HCT116 (cell line): ENCODE measurements at regions not wholly inside any gene's neighbourhood (a gene's known extent, or its start where the extent isn't known, plus 50 kb on each side); places are given as distances from the start of the nearest gene placed in this dataset.

ENCODE experiments used
- ATAC-seq: fragments of 200-7000 bp; cut with Tn5 transposase; 2 replicates; pipeline ENCODE4 v1.9.1; 2020; ENCODE audit warnings: mild to moderate bottlenecking, moderate library complexity
- BruUV-seq: library from RNA; stranded (reverse); fragments of 400-500 nt; replicated peaks from 2 replicates; lab custom pipeline; 2021; lab: Mats Ljungman, UMichigan
- CTCF ChIA-PET: fragments of 300-600 bp; sonication (Branson Sonifier 250); formaldehyde crosslinking; loops from one replicate; lab custom pipeline; 2021; ENCODE audit warnings: antibody characterized with exemption; lab: Charles Lee
- POLR2A ChIA-PET: fragments of 300-600, 350-600 bp; sonication (Branson Sonifier 250); formaldehyde crosslinking; loops from one replicate; lab custom pipeline; 2021; ENCODE audit warnings: antibody characterized with exemption; lab: Charles Lee
- RAD21 ChIA-PET, 2 experiments: fragments of 300-600 bp; sonication (Branson Sonifier 250); formaldehyde crosslinking; loops; one replicate each; lab custom pipeline; 2023; ENCODE audit warnings: low total read pairs in 2 of 2; ENCODE audit not compliant: uncharacterized antibody in 2 of 2, unreplicated experiment in 2 of 2, low non-redundant PET in 1 of 2; lab: Charles Lee
- DNase-seq: peaks from one replicate; pipeline ENCODE4 v3.0.0-alpha.2; 2010; ENCODE audit warnings: low read depth, low spot score
- H2AFZ ChIP-seq: fragments of 200-600 bp; shearing (Covaris generic), sonication (generic); 2 replicates; pipeline ENCODE4 v1.6.1; 2017; ENCODE audit warnings: low read depth, mixed run types, mixed read lengths, antibody characterized with exemption, low read length; ENCODE audit not compliant: poor library complexity, severe bottlenecking
- H3K27ac ChIP-seq: 2 replicates; pipeline ENCODE4 v1.5.1; 2012; ENCODE audit warnings: low read depth, low read length
- H3K27me3 ChIP-seq: fragments of 200-600 bp; sonication (generic); 2 replicates; pipeline ENCODE4 v1.6.1; 2016; ENCODE audit warnings: mixed run types, low read length, mixed read lengths; ENCODE audit not compliant: insufficient read depth
- H3K36me3 ChIP-seq, 2 experiments: fragments of 200-500 bp in 1 of 2; fragments of 200-600 bp in 1 of 2; sonication (Bioruptor generic) in 1 of 2; sonication (generic) in 1 of 2; 2 replicates each; pipeline versions ENCODE4 v1.5.1 to v1.6.1; 2014 to 2016; ENCODE audit warnings: low read length in 2 of 2, inconsistent platforms in 1 of 2, mixed read lengths in 1 of 2, mixed run types in 1 of 2; ENCODE audit not compliant: insufficient read depth in 2 of 2, control insufficient read depth in 1 of 2
- H3K4me1 ChIP-seq, 2 experiments: fragments of 200-600 bp in 1 of 2; sonication (generic) in 1 of 2; 2 replicates each; pipeline versions ENCODE4 v1.5.1 to v1.6.1; 2012 to 2017; ENCODE audit warnings: low read length in 2 of 2, inconsistent platforms in 1 of 2, mild to moderate bottlenecking in 1 of 2, mixed read lengths in 1 of 2, mixed run types in 1 of 2, moderate library complexity in 1 of 2; ENCODE audit not compliant: insufficient read depth in 2 of 2, control insufficient read depth in 1 of 2
- H3K4me2 ChIP-seq: fragments of 200-600 bp; sonication (generic); 2 replicates; pipeline ENCODE4 v1.6.1; 2017; ENCODE audit warnings: mixed run types, low read length, mixed read lengths
- H3K4me3 ChIP-seq, 2 experiments: fragments of 200-600 bp in 1 of 2; sonication (generic) in 1 of 2; replicated peaks in 1 of 2; 2 replicates each; pipeline ENCODE4 v1.5.1; 2011 to 2016; ENCODE audit warnings: low read length in 2 of 2, control low read depth in 1 of 2, low read depth in 1 of 2, mild to moderate bottlenecking in 1 of 2, mixed read lengths in 1 of 2, mixed run types in 1 of 2
- H3K79me2 ChIP-seq: fragments of 200-600 bp; sonication (generic); 2 replicates; pipeline ENCODE4 v1.6.1; 2017; ENCODE audit warnings: mild to moderate bottlenecking, mixed run types, low read length, moderate library complexity, mixed read lengths; ENCODE audit not compliant: insufficient read depth
- H3K9ac ChIP-seq: fragments of 200-600 bp; sonication (generic); 2 replicates; pipeline ENCODE4 v1.6.1; 2016; ENCODE audit warnings: low read length, mixed read lengths
- H3K9me2 ChIP-seq: fragments of 200-600 bp; sonication (generic), shearing (Covaris generic); 2 replicates; pipeline ENCODE4 v1.6.1; 2017; ENCODE audit warnings: mixed run types, mild to moderate bottlenecking, moderate library complexity; ENCODE audit not compliant: insufficient read depth
- H3K9me3 ChIP-seq, 2 experiments: fragments of 200-500 bp in 1 of 2; fragments of 200-600 bp in 1 of 2; sonication (Bioruptor generic) in 1 of 2; sonication (generic) in 1 of 2; 2 replicates each; pipeline ENCODE4 v1.6.1; 2014 to 2017; ENCODE audit warnings: low read length in 2 of 2, mixed read lengths in 2 of 2, inconsistent platforms in 1 of 2, low read depth in 1 of 2, mild to moderate bottlenecking in 1 of 2, mixed run types in 1 of 2, moderate library complexity in 1 of 2; ENCODE audit not compliant: control insufficient read depth in 1 of 2, insufficient read depth in 1 of 2
- H4K20me1 ChIP-seq: fragments of 200-600 bp; sonication (generic), shearing (Covaris generic); 2 replicates; pipeline ENCODE4 v1.6.1; 2017; ENCODE audit warnings: mixed run types, mild to moderate bottlenecking, moderate library complexity; ENCODE audit not compliant: insufficient read depth
- CBX3 ChIP-seq: IDR thresholded peaks from 2 replicates; pipeline ENCODE4 v1.6.1; 2012; ENCODE audit warnings: low read depth
- CEBPB ChIP-seq: IDR thresholded peaks from 2 replicates; pipeline ENCODE4 v1.6.1; 2012; ENCODE audit warnings: low read depth
- EGR1 ChIP-seq: IDR thresholded peaks from 2 replicates; pipeline ENCODE4 v1.6.1; 2012; ENCODE audit warnings: low read depth
- ELF1 ChIP-seq: IDR thresholded peaks from 2 replicates; pipeline ENCODE4 v1.6.1; 2012; ENCODE audit warnings: low read depth, borderline replicate concordance
- FOSL1 ChIP-seq: IDR thresholded peaks from 2 replicates; pipeline ENCODE4 v1.6.1; 2012; ENCODE audit warnings: low read depth
- JUND ChIP-seq: IDR thresholded peaks from 2 replicates; pipeline ENCODE4 v1.6.1; 2012
- POLR2A ChIP-seq: IDR thresholded peaks from 2 replicates; pipeline ENCODE4 v1.7.0; 2011; ENCODE audit warnings: borderline replicate concordance; ENCODE audit not compliant: insufficient read depth, insufficient read length; ENCODE audit errors: extremely low read depth
- RAD21 ChIP-seq: IDR thresholded peaks from 2 replicates; pipeline ENCODE4 v1.6.1; 2012; ENCODE audit warnings: low read depth, mild to moderate bottlenecking
- SIN3A ChIP-seq: IDR thresholded peaks from 2 replicates; pipeline ENCODE4 v1.6.1; 2012; ENCODE audit warnings: low read depth
- TCF7L2 ChIP-seq: IDR thresholded peaks from 2 replicates; pipeline ENCODE4 v1.7.0; 2011; ENCODE audit warnings: borderline replicate concordance, inconsistent platforms; ENCODE audit not compliant: insufficient read depth, insufficient read length; ENCODE audit errors: extremely low read depth
- ZFX ChIP-seq: fragments of 450-650 bp; IDR thresholded peaks from 2 replicates; pipeline ENCODE4 v1.6.1; 2017
- ZNF274 ChIP-seq: fragments of 200-500 bp; sonication (Bioruptor generic); IDR thresholded peaks from 2 replicates; pipeline ENCODE4 v1.6.1; 2014; ENCODE audit warnings: mild to moderate bottlenecking, low read depth, low read length, inconsistent platforms
- intact Hi-C: fragments of 100-400 bp; cut with micrococcal nuclease; formaldehyde crosslinking; loops from 2 replicates; pipeline ENCODE4 v1.10.0; 2022
- TF ChIP-seq, protein P1 (sequence below): IDR thresholded peaks from 2 replicates; pipeline ENCODE4 v1.6.1; 2012
- TF ChIP-seq, protein P2 (sequence below): IDR thresholded peaks from 2 replicates; pipeline ENCODE4 v1.6.1; 2012
- TF ChIP-seq, protein P3 (sequence below): IDR thresholded peaks from 2 replicates; pipeline ENCODE4 v1.6.1; 2012; ENCODE audit warnings: low read depth
- TF ChIP-seq, protein P4 (sequence below), 3 experiments: fragments of 200-600 bp in 1 of 3; sonication (generic) in 1 of 3; IDR thresholded peaks in 2 of 3; conservative IDR thresholded peaks in 1 of 3; 2 replicates each; pipeline ENCODE4 v1.5.1; 2012 to 2017; ENCODE audit warnings: low read depth in 2 of 3, low read length in 2 of 3, antibody characterized with exemption in 1 of 3, borderline replicate concordance in 1 of 3, control low read depth in 1 of 3, mild to moderate bottlenecking in 1 of 3, mixed read lengths in 1 of 3, mixed run types in 1 of 3, moderate library complexity in 1 of 3; ENCODE audit not compliant: insufficient read depth in 1 of 3

DNA sequence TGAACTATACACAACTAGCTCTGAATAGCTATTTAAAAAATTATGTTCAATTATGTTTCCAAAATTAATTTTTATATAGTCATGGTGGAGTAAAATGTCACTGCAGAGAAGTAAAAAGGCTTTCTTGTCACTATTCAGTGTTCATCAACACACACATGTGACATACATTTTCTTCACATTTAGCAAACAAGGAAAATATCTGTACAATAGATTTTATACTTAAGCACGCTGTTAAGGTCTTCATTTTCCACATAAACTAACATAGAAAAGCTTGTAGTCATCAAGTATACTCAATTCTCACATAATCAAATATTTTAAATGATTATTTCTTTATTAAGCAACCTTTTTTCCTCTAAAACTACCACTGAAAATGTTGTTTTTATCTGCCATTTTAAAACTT, 141.2 kb upstream of the DIO2 start:
- H3K4me1 ChIP-seq: no peaks in the 10 kb centered on the region
- no peaks in the 10 kb centered on the region for H3K79me2 ChIP-seq
- RAD21 ChIA-PET: no interaction called here
- H3K9me2 ChIP-seq: no peaks in the 10 kb centered on the region
- H3K27ac ChIP-seq: no peak overlapping the region
- DNase-seq: no peak
- no peak overlapping the region for H3K4me3 ChIP-seq
- no peaks in the 10 kb centered on the region for H3K36me3 ChIP-seq
- ATAC-seq: no peak
- BruUV-seq: no TSS peak
- H3K9me3 ChIP-seq: no peaks in the 10 kb centered on the region
- no peaks in the 10 kb centered on the region for H4K20me1 ChIP-seq
- POLR2A ChIA-PET: no interaction called here
- TF ChIP-seq ELF1 (no peak), JUND (no peak), EGR1 (no peak), SIN3A (no peak), POLR2A (no peak)
- TF ChIP-seq, protein P1, sequence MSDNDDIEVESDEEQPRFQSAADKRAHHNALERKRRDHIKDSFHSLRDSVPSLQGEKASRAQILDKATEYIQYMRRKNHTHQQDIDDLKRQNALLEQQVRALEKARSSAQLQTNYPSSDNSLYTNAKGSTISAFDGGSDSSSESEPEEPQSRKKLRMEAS: no peak
- TF ChIP-seq, protein P2, sequence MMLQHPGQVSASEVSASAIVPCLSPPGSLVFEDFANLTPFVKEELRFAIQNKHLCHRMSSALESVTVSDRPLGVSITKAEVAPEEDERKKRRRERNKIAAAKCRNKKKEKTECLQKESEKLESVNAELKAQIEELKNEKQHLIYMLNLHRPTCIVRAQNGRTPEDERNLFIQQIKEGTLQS: no peak
- no peaks in the 10 kb centered on the region for H3K27me3 ChIP-seq
- H3K9ac ChIP-seq: no peak overlapping the region
- intact Hi-C loops: loop anchor here (10.0 kb wide), 1 partner anchor 298 kb away; no protein-coding TSS in a partner anchor
- CTCF ChIA-PET: no interaction called here
- H2AFZ ChIP-seq: no peak overlapping the region
- no peak overlapping the region for H3K4me2 ChIP-seq

DNA sequence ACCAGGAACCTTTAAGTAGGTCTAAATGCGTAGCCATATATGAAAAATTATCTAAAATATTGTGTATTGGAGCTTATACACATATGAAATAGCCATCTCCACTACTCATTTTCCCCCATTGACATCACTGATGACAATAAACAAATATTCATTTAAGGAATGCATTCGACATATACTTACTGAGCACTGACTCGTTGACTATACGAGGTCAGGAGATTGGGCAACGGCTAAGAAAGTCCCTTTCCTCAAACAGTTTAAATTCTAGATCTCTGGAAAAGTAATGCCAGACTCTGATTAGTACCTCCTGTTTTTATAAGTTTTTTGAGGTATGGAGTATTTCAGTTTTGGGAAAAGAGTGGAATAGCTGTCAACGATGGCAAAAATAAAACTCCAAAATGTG, 139.4 kb upstream of the DIO2 start:
- H3K4me3 ChIP-seq: no peak overlapping the region
- no peak overlapping the region for H3K9ac ChIP-seq
- H3K27me3 ChIP-seq: no peaks in the 10 kb centered on the region
- intact Hi-C loops: loop anchor here (10.0 kb wide), 1 partner anchor 296 kb away; no protein-coding TSS in a partner anchor
- H3K36me3 ChIP-seq: no peaks in the 10 kb centered on the region
- H3K9me2 ChIP-seq: no peaks in the 10 kb centered on the region
- H3K4me2 ChIP-seq: no peak overlapping the region
- DNase-seq (no peak), ATAC-seq (no peak)
- no peaks in the 10 kb centered on the region for H4K20me1 ChIP-seq
- CTCF ChIA-PET: no interaction called here
- H3K4me1 ChIP-seq: no peaks in the 10 kb centered on the region
- RAD21 ChIA-PET: no interaction called here
- no peak overlapping the region for H3K27ac ChIP-seq
- TF ChIP-seq TCF7L2: no peak
- TF ChIP-seq, protein P3, sequence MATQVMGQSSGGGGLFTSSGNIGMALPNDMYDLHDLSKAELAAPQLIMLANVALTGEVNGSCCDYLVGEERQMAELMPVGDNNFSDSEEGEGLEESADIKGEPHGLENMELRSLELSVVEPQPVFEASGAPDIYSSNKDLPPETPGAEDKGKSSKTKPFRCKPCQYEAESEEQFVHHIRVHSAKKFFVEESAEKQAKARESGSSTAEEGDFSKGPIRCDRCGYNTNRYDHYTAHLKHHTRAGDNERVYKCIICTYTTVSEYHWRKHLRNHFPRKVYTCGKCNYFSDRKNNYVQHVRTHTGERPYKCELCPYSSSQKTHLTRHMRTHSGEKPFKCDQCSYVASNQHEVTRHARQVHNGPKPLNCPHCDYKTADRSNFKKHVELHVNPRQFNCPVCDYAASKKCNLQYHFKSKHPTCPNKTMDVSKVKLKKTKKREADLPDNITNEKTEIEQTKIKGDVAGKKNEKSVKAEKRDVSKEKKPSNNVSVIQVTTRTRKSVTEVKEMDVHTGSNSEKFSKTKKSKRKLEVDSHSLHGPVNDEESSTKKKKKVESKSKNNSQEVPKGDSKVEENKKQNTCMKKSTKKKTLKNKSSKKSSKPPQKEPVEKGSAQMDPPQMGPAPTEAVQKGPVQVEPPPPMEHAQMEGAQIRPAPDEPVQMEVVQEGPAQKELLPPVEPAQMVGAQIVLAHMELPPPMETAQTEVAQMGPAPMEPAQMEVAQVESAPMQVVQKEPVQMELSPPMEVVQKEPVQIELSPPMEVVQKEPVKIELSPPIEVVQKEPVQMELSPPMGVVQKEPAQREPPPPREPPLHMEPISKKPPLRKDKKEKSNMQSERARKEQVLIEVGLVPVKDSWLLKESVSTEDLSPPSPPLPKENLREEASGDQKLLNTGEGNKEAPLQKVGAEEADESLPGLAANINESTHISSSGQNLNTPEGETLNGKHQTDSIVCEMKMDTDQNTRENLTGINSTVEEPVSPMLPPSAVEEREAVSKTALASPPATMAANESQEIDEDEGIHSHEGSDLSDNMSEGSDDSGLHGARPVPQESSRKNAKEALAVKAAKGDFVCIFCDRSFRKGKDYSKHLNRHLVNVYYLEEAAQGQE: no peak
- TF ChIP-seq ZFX: no peak
- TF ChIP-seq, protein P4, sequence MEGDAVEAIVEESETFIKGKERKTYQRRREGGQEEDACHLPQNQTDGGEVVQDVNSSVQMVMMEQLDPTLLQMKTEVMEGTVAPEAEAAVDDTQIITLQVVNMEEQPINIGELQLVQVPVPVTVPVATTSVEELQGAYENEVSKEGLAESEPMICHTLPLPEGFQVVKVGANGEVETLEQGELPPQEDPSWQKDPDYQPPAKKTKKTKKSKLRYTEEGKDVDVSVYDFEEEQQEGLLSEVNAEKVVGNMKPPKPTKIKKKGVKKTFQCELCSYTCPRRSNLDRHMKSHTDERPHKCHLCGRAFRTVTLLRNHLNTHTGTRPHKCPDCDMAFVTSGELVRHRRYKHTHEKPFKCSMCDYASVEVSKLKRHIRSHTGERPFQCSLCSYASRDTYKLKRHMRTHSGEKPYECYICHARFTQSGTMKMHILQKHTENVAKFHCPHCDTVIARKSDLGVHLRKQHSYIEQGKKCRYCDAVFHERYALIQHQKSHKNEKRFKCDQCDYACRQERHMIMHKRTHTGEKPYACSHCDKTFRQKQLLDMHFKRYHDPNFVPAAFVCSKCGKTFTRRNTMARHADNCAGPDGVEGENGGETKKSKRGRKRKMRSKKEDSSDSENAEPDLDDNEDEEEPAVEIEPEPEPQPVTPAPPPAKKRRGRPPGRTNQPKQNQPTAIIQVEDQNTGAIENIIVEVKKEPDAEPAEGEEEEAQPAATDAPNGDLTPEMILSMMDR (IDR thresholded peaks at IDR 0.05 in 2 of 3, conservative IDR thresholded peaks at IDR 0.05 in 1 of 3; ENCODE audit: borderline replicate concordance in 1 of 3, insufficient read depth in 1 of 3, low read depth in 2 of 3, low read length in 2 of 3): no peak
- TF ChIP-seq POLR2A: no peak
- no peak for TF ChIP-seq JUND
- no peak for TF ChIP-seq RAD21
- no peak for TF ChIP-seq CBX3
- no peak for TF ChIP-seq FOSL1
- no peak for TF ChIP-seq CEBPB
- no peak for TF ChIP-seq ZNF274
- TF ChIP-seq ELF1: no peak
- TF ChIP-seq, protein P2: no peak
- POLR2A ChIA-PET: no interaction called here
- H3K9me3 ChIP-seq: no peaks in the 10 kb centered on the region
- H2AFZ ChIP-seq: no peak overlapping the region
- no TSS peak for BruUV-seq
- H3K79me2 ChIP-seq: no peaks in the 10 kb centered on the region
